MCF 10A (cell line): ENCODE measurements at regions not wholly inside any gene's neighbourhood (a gene's known extent, or its start where the extent isn't known, plus 50 kb on each side); places are given as distances from the start of the nearest gene placed in this dataset.

Source experiments
- BruUV-seq: library from RNA; stranded (reverse); fragments of 400-500 nt; replicated peaks from 2 replicates; lab custom pipeline; 2021; lab: Mats Ljungman, UMichigan
- CTCF ChIA-PET: fragments of 300-600 bp; sonication (Branson Sonifier 250); formaldehyde crosslinking; extraction: SDS; loops from one replicate; lab custom pipeline; 2021; ENCODE audit warnings: antibody characterized with exemption, inconsistent platforms; lab: Yijun Ruan, JAX
- POLR2A ChIA-PET: fragments of 300-600, 350-650 bp; sonication (Branson Sonifier 250); formaldehyde crosslinking; extraction: SDS; loops from one replicate; lab custom pipeline; 2020; ENCODE audit warnings: antibody characterized with exemption, inconsistent platforms; lab: Yijun Ruan, JAX
- DNase-seq: peaks from one replicate; pipeline ENCODE4 v3.0.0-alpha.2; 2018; ENCODE audit not compliant: unreplicated experiment
- H3K27ac Mint-ChIP-seq: one replicate; pipeline ENCODE4 v1.8.0; 2022; ENCODE audit warnings: mild to moderate bottlenecking, low read depth, mixed read lengths; ENCODE audit not compliant: unreplicated experiment
- H3K27me3 Mint-ChIP-seq: one replicate; pipeline ENCODE4 v1.8.0; 2022; ENCODE audit warnings: mixed read lengths; ENCODE audit not compliant: insufficient read depth, unreplicated experiment
- H3K36me3 Mint-ChIP-seq: one replicate; pipeline ENCODE4 v1.8.0; 2022; ENCODE audit warnings: mild to moderate bottlenecking, moderate library complexity, mixed read lengths; ENCODE audit not compliant: insufficient read depth, unreplicated experiment
- H3K4me1 Mint-ChIP-seq: one replicate; pipeline ENCODE4 v1.8.0; 2022; ENCODE audit warnings: mixed read lengths; ENCODE audit not compliant: insufficient read depth, unreplicated experiment
- H3K4me3 Mint-ChIP-seq: one replicate; pipeline ENCODE4 v1.8.0; 2022; ENCODE audit warnings: mild to moderate bottlenecking, moderate library complexity, mixed read lengths; ENCODE audit not compliant: unreplicated experiment
- H3K9me3 Mint-ChIP-seq: one replicate; pipeline ENCODE4 v1.8.0; 2022; ENCODE audit warnings: mixed read lengths; ENCODE audit not compliant: unreplicated experiment
- intact Hi-C: fragments of 100-400 bp; cut with micrococcal nuclease; formaldehyde crosslinking; loops from 2 replicates; pipeline ENCODE4 v1.14.1; 2022
- TF ChIP-seq, protein P1 (sequence below): fragments of 200-600 bp; IDR thresholded peaks from one replicate; pipeline ENCODE4 v1.8.0; 2022; ENCODE audit warnings: antibody characterized with exemption, mild to moderate bottlenecking; ENCODE audit not compliant: unreplicated experiment

DNA sequence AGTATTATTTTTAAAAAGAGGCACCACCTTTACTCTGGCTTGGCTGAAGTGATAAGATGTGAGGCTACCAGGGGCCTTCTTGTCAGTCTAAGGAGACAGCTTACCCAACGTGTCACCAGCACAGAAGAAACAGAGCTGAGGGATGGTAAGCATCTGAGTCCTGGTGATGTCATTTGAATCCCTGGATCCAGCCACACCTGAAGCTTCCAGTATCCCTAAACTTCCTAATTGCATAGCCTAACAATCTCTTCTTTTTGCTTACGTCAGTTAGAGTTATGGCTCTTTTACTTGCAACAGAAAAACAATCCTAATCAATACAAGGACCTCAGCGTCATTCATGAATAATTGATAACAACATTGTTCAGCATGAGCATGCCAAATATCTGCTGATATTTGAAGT is 436.6 kb downstream of the SHISA9 start:
- BruUV-seq = no TSS peak
- intact Hi-C loops = no loop called here
- H3K4me1 Mint-ChIP-seq = no peaks in the 10 kb centered on the region
- TF ChIP-seq, protein P1, sequence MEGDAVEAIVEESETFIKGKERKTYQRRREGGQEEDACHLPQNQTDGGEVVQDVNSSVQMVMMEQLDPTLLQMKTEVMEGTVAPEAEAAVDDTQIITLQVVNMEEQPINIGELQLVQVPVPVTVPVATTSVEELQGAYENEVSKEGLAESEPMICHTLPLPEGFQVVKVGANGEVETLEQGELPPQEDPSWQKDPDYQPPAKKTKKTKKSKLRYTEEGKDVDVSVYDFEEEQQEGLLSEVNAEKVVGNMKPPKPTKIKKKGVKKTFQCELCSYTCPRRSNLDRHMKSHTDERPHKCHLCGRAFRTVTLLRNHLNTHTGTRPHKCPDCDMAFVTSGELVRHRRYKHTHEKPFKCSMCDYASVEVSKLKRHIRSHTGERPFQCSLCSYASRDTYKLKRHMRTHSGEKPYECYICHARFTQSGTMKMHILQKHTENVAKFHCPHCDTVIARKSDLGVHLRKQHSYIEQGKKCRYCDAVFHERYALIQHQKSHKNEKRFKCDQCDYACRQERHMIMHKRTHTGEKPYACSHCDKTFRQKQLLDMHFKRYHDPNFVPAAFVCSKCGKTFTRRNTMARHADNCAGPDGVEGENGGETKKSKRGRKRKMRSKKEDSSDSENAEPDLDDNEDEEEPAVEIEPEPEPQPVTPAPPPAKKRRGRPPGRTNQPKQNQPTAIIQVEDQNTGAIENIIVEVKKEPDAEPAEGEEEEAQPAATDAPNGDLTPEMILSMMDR = no peak
- no peaks in the 10 kb centered on the region for H3K9me3 Mint-ChIP-seq
- POLR2A ChIA-PET = no interaction called here
- H3K27ac Mint-ChIP-seq = no peak overlapping the region
- H3K27me3 Mint-ChIP-seq = no peaks in the 10 kb centered on the region
- no peaks in the 10 kb centered on the region for H3K36me3 Mint-ChIP-seq
- H3K4me3 Mint-ChIP-seq = no peak overlapping the region
- CTCF ChIA-PET = no interaction called here
- no peak for DNase-seq

DNA sequence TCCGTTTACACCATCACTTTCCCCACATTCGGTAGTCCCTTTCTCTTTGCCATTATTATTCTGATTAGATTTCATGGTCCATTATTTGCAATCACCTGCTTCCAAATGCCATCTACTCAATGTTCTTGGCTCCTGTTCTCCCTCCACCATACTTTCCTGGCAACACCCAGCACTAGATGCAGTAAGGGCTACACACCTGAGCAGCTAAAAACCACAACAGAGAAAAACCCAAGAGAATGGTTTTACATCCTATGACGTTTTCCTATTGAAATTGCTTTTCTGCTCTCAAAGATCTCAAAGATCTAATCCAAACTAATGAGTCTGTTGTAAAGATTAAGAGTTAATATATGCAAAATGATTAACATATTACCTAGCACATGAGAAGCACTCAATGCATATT is 441.3 kb downstream of the SHISA9 start:
- no peaks in the 10 kb centered on the region for H3K27me3 Mint-ChIP-seq
- no peak overlapping the region for H3K27ac Mint-ChIP-seq
- TF ChIP-seq, protein P1 = no peak
- BruUV-seq = no TSS peak
- H3K9me3 Mint-ChIP-seq = no peaks in the 10 kb centered on the region
- no peak for DNase-seq
- H3K4me1 Mint-ChIP-seq = no peaks in the 10 kb centered on the region
- intact Hi-C loops = no loop called here
- no peak overlapping the region for H3K4me3 Mint-ChIP-seq
- ChIA-PET CTCF (interaction anchor here (0.7 kb wide), 1 partner anchor 9 kb away, joined by 4 read pairs; no protein-coding TSS in a partner anchor), POLR2A (no interaction called here)
- H3K36me3 Mint-ChIP-seq = no peaks in the 10 kb centered on the region

DNA sequence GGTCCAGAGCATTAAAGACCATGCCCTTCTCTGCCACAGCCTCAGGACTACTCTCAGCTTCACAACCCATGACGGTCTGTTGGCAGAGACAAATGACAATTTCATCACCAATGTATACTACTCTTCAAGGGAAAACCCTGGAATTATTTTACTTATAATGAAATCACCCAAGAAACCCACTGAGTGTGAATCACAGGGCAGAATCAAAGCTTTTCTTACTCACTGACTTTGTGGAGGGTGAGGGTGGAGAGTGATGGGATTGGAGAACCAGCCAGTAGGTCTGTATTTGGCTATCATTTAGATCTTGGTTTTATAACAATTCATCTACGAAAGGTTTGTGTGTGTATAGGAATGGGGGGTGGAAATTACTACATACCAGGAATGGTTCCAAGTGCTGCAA is 442.6 kb downstream of the SHISA9 start:
- TF ChIP-seq, protein P1 = no peak
- no peaks in the 10 kb centered on the region for H3K27me3 Mint-ChIP-seq
- H3K27ac Mint-ChIP-seq = no peak overlapping the region
- peak; percentile 45 for DNase-seq
- BruUV-seq = no TSS peak
- no peaks in the 10 kb centered on the region for H3K9me3 Mint-ChIP-seq
- POLR2A ChIA-PET = no interaction called here
- no peaks in the 10 kb centered on the region for H3K4me1 Mint-ChIP-seq
- H3K36me3 Mint-ChIP-seq = no peaks in the 10 kb centered on the region
- intact Hi-C loops = no loop called here
- H3K4me3 Mint-ChIP-seq = no peak overlapping the region
- CTCF ChIA-PET = interaction anchor here (0.6 kb wide), 1 partner anchor 50 kb away, joined by 6 read pairs; no protein-coding TSS in a partner anchor

DNA sequence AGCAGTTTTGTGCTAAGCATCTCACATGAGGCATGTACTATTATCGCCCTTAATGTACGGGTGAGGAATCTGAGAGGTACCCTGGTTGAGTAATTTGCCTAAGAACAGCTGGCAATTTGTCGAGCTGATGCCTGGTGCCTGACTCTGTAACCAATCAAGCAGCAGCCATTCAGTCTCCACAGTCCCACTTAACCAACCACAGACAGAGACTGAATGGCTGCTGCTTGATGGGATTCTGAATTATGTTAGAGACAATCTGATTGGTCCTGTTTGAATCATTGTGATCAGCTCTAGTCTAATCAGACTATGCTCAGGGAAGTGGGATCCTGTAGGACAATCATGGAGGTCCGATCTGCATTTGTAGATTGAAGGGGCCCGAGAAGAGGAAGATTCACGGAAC is 447.0 kb downstream of the SHISA9 start:
- ChIA-PET POLR2A (interaction anchor here (0.6 kb wide), 1 partner anchor 9 kb away, joined by 3 read pairs; no protein-coding TSS in a partner anchor), CTCF (no interaction called here)
- BruUV-seq = no TSS peak
- Mint-ChIP-seq H3K9me3 (peaks cover 7% of the 10 kb centered on the region), H3K4me1 (no peaks in the 10 kb centered on the region), H3K36me3 (no peaks in the 10 kb centered on the region), H3K27ac (no peak overlapping the region), H3K27me3 (no peaks in the 10 kb centered on the region), H3K4me3 (no peak overlapping the region)
- DNase-seq = no peak
- intact Hi-C loops = no loop called here
- TF ChIP-seq, protein P1 = no peak
